ENCODE measurements at regions not wholly inside any gene's neighbourhood (a gene's known extent, or its start where the extent isn't known, plus 50 kb on each side); places are given as distances from the start of the nearest gene placed in this dataset.

DNA sequence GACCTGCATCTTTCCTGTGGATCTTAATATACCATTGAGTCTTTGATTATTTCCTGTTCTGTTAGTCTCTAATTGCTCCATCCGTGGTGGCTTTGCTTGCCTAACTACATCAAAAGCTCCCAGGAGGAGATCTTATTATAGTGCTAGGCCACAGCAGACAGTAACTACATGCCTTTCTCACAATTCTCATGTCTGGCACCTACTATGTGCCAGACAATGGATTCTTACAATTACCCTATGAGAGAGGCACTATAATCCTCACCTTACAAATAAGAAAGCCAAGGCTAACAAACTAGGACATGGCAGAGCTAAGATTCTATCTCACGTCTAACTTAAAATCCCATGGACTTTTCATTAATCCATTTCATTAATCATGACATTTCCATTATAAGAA lies 70.3 kb upstream of the TARS1 start:
- DNase-seq (ENCODE audit: low read depth): no peak
- TF ChIP-seq, protein P1, sequence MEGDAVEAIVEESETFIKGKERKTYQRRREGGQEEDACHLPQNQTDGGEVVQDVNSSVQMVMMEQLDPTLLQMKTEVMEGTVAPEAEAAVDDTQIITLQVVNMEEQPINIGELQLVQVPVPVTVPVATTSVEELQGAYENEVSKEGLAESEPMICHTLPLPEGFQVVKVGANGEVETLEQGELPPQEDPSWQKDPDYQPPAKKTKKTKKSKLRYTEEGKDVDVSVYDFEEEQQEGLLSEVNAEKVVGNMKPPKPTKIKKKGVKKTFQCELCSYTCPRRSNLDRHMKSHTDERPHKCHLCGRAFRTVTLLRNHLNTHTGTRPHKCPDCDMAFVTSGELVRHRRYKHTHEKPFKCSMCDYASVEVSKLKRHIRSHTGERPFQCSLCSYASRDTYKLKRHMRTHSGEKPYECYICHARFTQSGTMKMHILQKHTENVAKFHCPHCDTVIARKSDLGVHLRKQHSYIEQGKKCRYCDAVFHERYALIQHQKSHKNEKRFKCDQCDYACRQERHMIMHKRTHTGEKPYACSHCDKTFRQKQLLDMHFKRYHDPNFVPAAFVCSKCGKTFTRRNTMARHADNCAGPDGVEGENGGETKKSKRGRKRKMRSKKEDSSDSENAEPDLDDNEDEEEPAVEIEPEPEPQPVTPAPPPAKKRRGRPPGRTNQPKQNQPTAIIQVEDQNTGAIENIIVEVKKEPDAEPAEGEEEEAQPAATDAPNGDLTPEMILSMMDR (IDR thresholded peaks at IDR 0.05; ENCODE audit: insufficient read depth, low read depth, low read length, missing control alignments): no peak
- no peak overlapping the region for H3K4me3 ChIP-seq (ENCODE audit: low read length)

DNA sequence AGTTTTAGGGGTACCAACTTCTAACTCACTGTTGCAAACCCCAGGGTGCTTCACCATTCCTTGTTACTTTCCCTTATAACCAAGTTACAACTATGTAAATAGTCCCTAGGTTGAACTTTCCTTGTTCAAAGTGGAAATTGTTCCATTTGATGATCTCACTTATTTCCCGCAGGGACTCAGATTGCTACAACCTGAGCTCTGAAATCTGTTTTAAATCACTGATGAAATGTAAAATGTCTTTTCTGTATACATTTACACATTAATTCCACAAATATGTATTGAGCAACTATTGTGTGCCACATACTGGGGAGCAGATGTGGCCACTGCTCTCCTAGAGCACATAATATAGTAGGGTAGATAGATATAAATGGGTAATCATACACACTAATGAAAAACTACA lies 69.1 kb upstream of the TARS1 start:
- no peak for DNase-seq (ENCODE audit: low read depth)
- TF ChIP-seq, protein P1 (IDR thresholded peaks at IDR 0.05; ENCODE audit: insufficient read depth, low read depth, low read length, missing control alignments): no peak
- no peak overlapping the region for H3K4me3 ChIP-seq (ENCODE audit: low read length)

DNA sequence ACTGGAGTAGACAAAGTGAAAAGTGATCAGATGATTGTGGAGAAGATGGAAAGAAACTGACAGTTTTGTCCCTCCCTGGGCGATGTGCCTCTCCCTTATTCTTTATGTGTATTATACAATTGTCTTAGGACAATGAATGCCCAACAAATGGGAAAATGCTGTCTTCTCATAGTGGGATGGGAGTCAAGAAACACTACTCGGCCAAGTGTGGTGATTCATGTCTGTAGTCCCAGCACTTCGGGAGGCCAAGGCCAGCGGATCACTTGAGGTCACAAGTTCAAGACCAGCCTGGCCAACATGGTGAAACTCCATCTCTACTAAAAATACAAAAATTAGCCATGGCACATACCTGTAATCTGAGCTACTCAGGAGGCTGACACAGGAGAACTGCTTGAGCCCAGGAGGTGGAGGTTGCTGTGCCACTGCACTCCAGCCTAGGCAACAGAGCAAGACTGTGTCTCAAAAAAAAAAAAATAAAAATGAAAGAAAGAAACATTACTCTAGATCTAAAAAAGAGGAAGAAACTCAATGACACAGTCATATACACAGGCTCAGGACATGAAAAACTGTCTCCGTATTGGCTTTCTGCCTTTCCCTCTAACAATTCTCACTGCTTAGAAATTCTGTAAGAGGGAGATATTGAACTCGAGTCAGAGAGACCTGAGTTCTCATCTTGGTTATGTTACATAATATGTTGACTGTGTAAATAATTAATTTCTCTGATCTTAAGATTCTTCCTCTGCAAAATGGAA lies 67.9 kb upstream of the TARS1 start:
- TF ChIP-seq, protein P1 (IDR thresholded peaks at IDR 0.05; ENCODE audit: insufficient read depth, low read depth, low read length, missing control alignments): no peak
- no peak for DNase-seq (ENCODE audit: low read depth)
- H3K4me3 ChIP-seq (ENCODE audit: low read length): no peak overlapping the region

DNA sequence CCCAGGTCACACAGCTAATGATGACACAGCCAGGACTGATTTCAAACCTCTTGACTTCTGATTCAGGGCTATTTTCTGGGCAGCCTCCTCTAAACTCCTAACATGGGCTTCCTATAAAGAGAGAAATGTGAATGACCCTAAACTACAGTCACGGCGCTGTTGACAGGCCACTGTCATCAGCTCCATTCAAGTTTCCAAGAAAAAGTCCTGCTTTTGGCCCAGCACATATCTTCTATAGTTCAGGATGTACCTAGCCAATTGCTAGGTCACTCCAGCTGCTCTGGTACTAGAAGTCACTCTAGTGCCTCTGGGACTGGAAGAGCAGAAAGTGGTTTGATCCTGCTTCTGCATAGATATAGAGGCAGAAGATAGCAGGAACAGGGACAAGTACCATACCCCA lies 64.9 kb upstream of the TARS1 start:
- no peak overlapping the region for H3K4me3 ChIP-seq (ENCODE audit: low read length)
- no peak for DNase-seq (ENCODE audit: low read depth)
- TF ChIP-seq, protein P1 (IDR thresholded peaks at IDR 0.05; ENCODE audit: insufficient read depth, low read depth, low read length, missing control alignments): no peak

DNA sequence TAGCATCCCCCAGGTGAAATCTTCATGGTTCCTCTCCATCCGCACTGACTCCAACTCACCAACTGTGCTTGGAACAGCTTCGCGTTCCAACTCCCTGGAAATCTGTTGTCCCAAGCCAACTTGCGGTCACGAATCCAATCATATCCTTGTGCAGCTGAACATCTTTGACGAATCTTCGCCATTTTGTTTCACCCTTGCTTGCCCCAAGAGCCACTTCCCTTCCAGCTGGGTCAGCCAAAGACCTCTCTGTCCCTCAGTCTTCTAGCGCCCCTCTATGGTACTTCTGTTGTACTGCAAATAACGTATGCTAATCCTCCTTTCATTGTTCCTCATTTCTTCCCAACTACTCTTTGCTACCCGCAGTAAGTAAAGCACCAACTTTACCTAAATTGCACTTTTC lies 61.0 kb upstream of the TARS1 start:
- TF ChIP-seq, protein P1 (IDR thresholded peaks at IDR 0.05; ENCODE audit: insufficient read depth, low read depth, low read length, missing control alignments): peak; percentile 43
- DNase-seq (ENCODE audit: low read depth): peak; percentile 43
- no peak overlapping the region for H3K4me3 ChIP-seq (ENCODE audit: low read length)

DNA sequence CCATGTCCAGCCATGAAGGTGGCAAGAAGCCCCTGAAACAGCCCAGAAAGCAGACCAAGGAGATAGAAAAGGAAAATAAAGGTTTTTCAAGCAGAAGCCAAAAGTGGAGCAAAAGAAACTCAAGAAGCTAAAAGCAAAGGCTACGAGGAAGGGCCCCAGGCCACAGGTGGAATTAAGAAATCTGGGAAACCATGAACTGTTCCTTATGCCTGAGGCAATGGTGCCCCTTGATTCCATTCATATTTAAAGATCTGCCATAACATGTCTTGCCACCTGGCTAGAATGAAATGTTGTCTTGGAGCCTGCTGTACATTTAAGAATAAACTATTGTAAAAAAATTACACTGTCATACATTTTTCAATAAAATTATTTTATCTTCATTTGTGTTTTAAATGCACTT lies 59.5 kb upstream of the TARS1 start:
- DNase-seq (ENCODE audit: low read depth): peak; percentile 88
- TF ChIP-seq, protein P1 (IDR thresholded peaks at IDR 0.05; ENCODE audit: insufficient read depth, low read depth, low read length, missing control alignments): no peak
- H3K4me3 ChIP-seq (ENCODE audit: low read length): no peak overlapping the region

Data from epithelial cell of esophagus (primary cell).